GM12872 (cell line): ENCODE measurements at regions not wholly inside any gene's neighbourhood (a gene's known extent, or its start where the extent isn't known, plus 50 kb on each side); places are given as distances from the start of the nearest gene placed in this dataset.

Experiments used
- TF ChIP-seq, protein P1 (sequence below): IDR thresholded peaks from 3 replicates; pipeline ENCODE4 v1.5.1; 2011; ENCODE audit warnings: low read depth, mild to moderate bottlenecking, low read length, moderate library complexity; ENCODE audit not compliant: insufficient read depth

- TF ChIP-seq, protein P1, sequence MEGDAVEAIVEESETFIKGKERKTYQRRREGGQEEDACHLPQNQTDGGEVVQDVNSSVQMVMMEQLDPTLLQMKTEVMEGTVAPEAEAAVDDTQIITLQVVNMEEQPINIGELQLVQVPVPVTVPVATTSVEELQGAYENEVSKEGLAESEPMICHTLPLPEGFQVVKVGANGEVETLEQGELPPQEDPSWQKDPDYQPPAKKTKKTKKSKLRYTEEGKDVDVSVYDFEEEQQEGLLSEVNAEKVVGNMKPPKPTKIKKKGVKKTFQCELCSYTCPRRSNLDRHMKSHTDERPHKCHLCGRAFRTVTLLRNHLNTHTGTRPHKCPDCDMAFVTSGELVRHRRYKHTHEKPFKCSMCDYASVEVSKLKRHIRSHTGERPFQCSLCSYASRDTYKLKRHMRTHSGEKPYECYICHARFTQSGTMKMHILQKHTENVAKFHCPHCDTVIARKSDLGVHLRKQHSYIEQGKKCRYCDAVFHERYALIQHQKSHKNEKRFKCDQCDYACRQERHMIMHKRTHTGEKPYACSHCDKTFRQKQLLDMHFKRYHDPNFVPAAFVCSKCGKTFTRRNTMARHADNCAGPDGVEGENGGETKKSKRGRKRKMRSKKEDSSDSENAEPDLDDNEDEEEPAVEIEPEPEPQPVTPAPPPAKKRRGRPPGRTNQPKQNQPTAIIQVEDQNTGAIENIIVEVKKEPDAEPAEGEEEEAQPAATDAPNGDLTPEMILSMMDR, result no peak
These were observed 286.5 kb downstream of the GLRX3 start for GRCh38 chr10:130422366-130423324.

DNA sequence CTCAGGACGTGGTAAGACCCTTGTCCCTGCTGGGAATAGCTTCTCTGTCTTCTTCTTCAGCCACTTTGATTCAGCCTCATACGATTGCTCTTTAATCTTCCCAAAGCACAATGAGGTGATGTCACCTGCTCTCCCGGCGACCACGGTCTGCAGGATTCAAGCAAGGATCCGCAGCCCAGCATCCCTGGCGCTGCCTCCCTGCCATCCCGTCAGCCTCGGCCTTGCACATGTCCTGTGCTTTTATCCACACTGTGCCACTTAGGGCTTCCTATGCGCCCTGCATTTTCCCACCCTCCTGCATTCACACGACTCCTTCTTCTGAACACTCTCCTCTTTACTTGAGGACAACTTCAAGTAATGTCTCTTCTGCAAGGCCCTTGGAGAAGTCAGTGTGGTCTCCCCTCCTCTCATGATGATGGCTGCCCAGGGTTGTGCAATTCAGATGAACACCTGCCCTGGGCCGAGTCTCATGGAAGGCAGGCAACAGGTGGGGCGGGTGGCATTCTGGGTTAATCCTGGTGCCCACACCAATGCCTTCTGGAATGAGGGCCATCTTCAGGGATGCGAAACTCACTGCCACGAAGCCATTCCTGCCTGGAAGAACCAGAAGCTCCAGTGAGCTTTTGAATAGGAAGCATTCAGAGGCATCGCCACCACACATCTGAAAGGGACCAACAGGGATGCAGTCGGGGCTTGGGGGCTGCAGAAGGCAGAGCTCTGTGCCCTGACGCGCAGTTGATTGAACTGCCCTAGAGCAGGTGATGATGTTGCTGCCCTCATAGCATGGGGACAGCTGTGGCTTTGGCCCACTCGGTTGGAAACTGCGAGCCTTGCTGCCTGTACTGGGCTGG is 287.5 kb downstream of the GLRX3 start:
- TF ChIP-seq, protein P1, result no peak

DNA sequence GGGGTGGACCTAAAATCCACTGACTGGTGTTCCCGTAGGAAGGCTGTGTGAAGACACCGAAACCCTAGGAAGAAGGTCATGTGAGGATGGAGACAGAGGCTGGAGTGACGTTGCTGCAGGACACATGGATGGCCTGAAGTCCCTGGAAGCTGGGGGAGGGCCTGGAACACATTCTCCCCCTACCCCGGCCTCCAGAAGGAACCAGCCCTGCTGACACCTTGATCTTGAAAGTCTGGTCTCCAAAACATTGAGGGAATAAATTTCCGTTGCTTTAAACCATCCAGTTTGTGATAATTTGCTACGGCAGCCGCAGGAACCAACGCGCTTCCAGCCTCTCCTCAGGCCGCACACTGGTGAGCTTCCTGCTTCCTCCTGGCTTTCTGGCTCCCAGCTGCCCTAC is 288.2 kb downstream of the GLRX3 start:
- TF ChIP-seq, protein P1, result no peak

DNA sequence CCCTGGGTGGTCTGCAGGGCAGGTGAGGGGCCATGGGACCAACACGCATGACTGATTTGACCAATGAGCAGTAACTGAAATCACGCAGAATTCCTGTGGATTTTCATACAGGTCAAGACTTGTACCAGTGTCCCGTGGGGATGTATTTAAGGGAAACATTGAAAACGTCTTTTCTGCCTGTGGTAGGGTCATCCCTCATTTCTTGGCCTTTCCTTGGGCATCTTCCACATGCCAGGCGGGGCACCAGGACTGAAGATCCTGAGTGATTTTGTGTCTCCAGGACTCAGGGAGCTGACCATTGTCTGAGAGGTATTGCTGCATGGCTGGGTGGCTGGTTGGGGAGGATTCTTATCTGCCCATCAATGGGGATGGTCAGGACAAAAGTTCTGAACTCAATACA is 289.0 kb downstream of the GLRX3 start:
- TF ChIP-seq, protein P1, result no peak

- TF ChIP-seq, protein P1, result no peak
These were observed 289.8 kb downstream of the GLRX3 start for GRCh38 chr10:130425881-130426435.

- TF ChIP-seq, protein P1, result no peak
These were observed 291.1 kb downstream of the GLRX3 start for GRCh38 chr10:130427216-130427722.

GRCh38 chr10:130428936-130429335 is 292.7 kb downstream of the GLRX3 start:
- TF ChIP-seq, protein P1, result no peak
